ENCODE measurements at regions not wholly inside any gene's neighbourhood (a gene's known extent, or its start where the extent isn't known, plus 50 kb on each side); places are given as distances from the start of the nearest gene placed in this dataset.
"Not testable (repeated sequence)": the region's sequence is repeated elsewhere in the genome, so short reads cannot be mapped to it uniquely, and the experiment has no call there.

GRCh38 chr12:31906557-31907301 is 52.5 kb upstream of the RESF1 start:
- no peak for DNase-seq

- DNase-seq: no peak
Measured at GRCh38 chr12:31903025-31903424, 56.2 kb upstream of the RESF1 start.

- DNase-seq: no peak
Measured at GRCh38 chr12:31900271-31900670, 58.9 kb upstream of the RESF1 start.

- no peak for DNase-seq
Measured at GRCh38 chr12:31899109-31899508, 60.1 kb upstream of the RESF1 start.

GRCh38 chr12:31897781-31898503 is 61.3 kb upstream of the RESF1 start:
- DNase-seq: peak in 1 of 5 donors; percentile 20

- not testable (repeated sequence) for DNase-seq
Measured at GRCh38 chr12:31897092-31897491, 62.1 kb upstream of the RESF1 start.

- DNase-seq: peak; percentile 42 to 98 (median 74)
Measured at GRCh38 chr12:31896514-31897039, 62.6 kb upstream of the RESF1 start.

- DNase-seq: no peak
Measured at GRCh38 chr12:31895449-31896150, 63.6 kb upstream of the RESF1 start.

- peak in 1 of 5 donors; percentile 81 for DNase-seq
Measured at GRCh38 chr12:31890295-31891285, 68.6 kb upstream of the RESF1 start.

GRCh38 chr12:31887109-31887811 is 72.0 kb upstream of the RESF1 start:
- no peak for DNase-seq

GRCh38 chr12:31882682-31883081 is 76.5 kb upstream of the RESF1 start:
- not testable (repeated sequence) for DNase-seq

- DNase-seq: no peak
Measured at GRCh38 chr12:31880340-31880739, 78.9 kb upstream of the RESF1 start.

GRCh38 chr12:31877884-31878283 is 81.3 kb upstream of the RESF1 start:
- DNase-seq: no peak

GRCh38 chr12:31876568-31877424 is 82.4 kb upstream of the RESF1 start:
- DNase-seq: no peak

GRCh38 chr12:31875609-31875964 is 83.6 kb upstream of the RESF1 start:
- no peak for DNase-seq

- DNase-seq: peak; percentile 44 to 83 (median 61)
Measured at GRCh38 chr12:31874961-31875608, 84.1 kb upstream of the RESF1 start.

- DNase-seq: no peak
Measured at GRCh38 chr12:31872831-31873604, 86.2 kb upstream of the RESF1 start.

GRCh38 chr12:31869972-31870371 is 89.2 kb upstream of the RESF1 start:
- no peak for DNase-seq

- DNase-seq: no peak
Measured at GRCh38 chr12:31868965-31869364, 90.2 kb upstream of the RESF1 start.
